ENCODE measurements at regions not wholly inside any gene's neighbourhood (a gene's known extent, or its start where the extent isn't known, plus 50 kb on each side); places are given as distances from the start of the nearest gene placed in this dataset.

GRCh38 chr12:111123390-111123789 is 203.0 kb upstream of the MYL2 start:
- Histone ChIP-seq H3K4me3 (no peak overlapping the region), H3K4me1 (peaks cover 0 to 18% (median 15%) of the 10 kb centered on the region in 4 donors), H3K27ac (no peak overlapping the region), H3K27me3 (no peaks in the 10 kb centered on the region), H3K36me3 (no peaks in the 10 kb centered on the region), H3K9me3 (no peaks in the 10 kb centered on the region)
- DNase-seq, result no peak
- intact Hi-C loops (cut with DNase I), result no loop called here
- WGBS, 2 donors, result 84 to 94% methylated on average over 6 of the region's 6 CpGs
- TF ChIP-seq POLR2A (IDR thresholded peaks at IDR 0.05), result no peak
- TF ChIP-seq CTCF (IDR thresholded peaks at IDR 0.05), result no peak
- no peak for TF ChIP-seq EP300 (IDR thresholded peaks at IDR 0.05)
- no peak for TF ChIP-seq POLR2AphosphoS5 (IDR thresholded peaks at IDR 0.05)

GRCh38 chr12:111122458-111122878 is 202.1 kb upstream of the MYL2 start:
- TF ChIP-seq POLR2AphosphoS5 (IDR thresholded peaks at IDR 0.05) (no peak), POLR2A (IDR thresholded peaks at IDR 0.05) (no peak), EP300 (IDR thresholded peaks at IDR 0.05) (no peak), CTCF (IDR thresholded peaks at IDR 0.05) (no peak)
- Histone ChIP-seq H3K9me3 (no peaks in the 10 kb centered on the region), H3K4me1 (peaks cover 0 to 18% (median 15%) of the 10 kb centered on the region in 4 donors), H3K27ac (peak overlapping the region in 1 of 4 donors; percentile 30), H3K27me3 (no peaks in the 10 kb centered on the region), H3K4me3 (no peak overlapping the region), H3K36me3 (no peaks in the 10 kb centered on the region)
- intact Hi-C loops (cut with DNase I), result no loop called here
- DNase-seq, result no peak
- 40 to 49% methylated on average over 7 of the region's 7 CpGs for WGBS, 2 donors

GRCh38 chr12:111121840-111122239 is 201.5 kb upstream of the MYL2 start:
- no peak for DNase-seq
- peaks cover 0 to 18% (median 15%) of the 10 kb centered on the region in 4 donors for H3K4me1 ChIP-seq
- H3K27me3 ChIP-seq, result no peaks in the 10 kb centered on the region
- peak in 1 of 4 experiments; percentile 22 for TF ChIP-seq CTCF (IDR thresholded peaks at IDR 0.05)
- TF ChIP-seq POLR2A (IDR thresholded peaks at IDR 0.05), result no peak
- H3K36me3 ChIP-seq, result no peaks in the 10 kb centered on the region
- H3K9me3 ChIP-seq, result no peaks in the 10 kb centered on the region
- no peak overlapping the region for H3K4me3 ChIP-seq
- intact Hi-C loops (cut with DNase I), result no loop called here
- 68 to 72% methylated on average over 6 of the region's 6 CpGs for WGBS, 2 donors
- H3K27ac ChIP-seq, result peak overlapping the region in 1 of 4 donors; percentile 30

GRCh38 chr12:111120578-111120977 is 200.2 kb upstream of the MYL2 start:
- 18 to 57% methylated on average over 5 of the region's 5 CpGs for WGBS, 2 donors
- H3K27ac ChIP-seq, result no peak overlapping the region

More at GRCh38 chr12:111120578-111120977, 200.2 kb upstream of the MYL2 start:
- DNase-seq, result no peak
- peaks cover 0 to 18% (median 15%) of the 10 kb centered on the region in 4 donors for H3K4me1 ChIP-seq
- no peaks in the 10 kb centered on the region for H3K36me3 ChIP-seq
- TF ChIP-seq CTCF (IDR thresholded peaks at IDR 0.05) (no peak), EP300 (IDR thresholded peaks at IDR 0.05) (no peak), POLR2A (IDR thresholded peaks at IDR 0.05) (no peak), POLR2AphosphoS5 (IDR thresholded peaks at IDR 0.05) (no peak)
- H3K27me3 ChIP-seq, result no peaks in the 10 kb centered on the region
- H3K9me3 ChIP-seq, result no peaks in the 10 kb centered on the region
- H3K4me3 ChIP-seq, result no peak overlapping the region
- intact Hi-C loops (cut with DNase I), result no loop called here

Data from sigmoid colon (tissue), 6 donors.